ENCODE measurements at regions not wholly inside any gene's neighbourhood (a gene's known extent, or its start where the extent isn't known, plus 50 kb on each side); places are given as distances from the start of the nearest gene placed in this dataset.
"Not testable (repeated sequence)": the region's sequence is repeated elsewhere in the genome, so short reads cannot be mapped to it uniquely, and the experiment has no call there.

GRCh38 chr2:17460371-17461086 is 57.7 kb downstream of the RAD51AP2 start:
- DNase-seq (ENCODE audit: low read depth in 4 of 4, low spot score in 3 of 4): no peak

- DNase-seq (ENCODE audit: low read depth in 4 of 4, low spot score in 3 of 4): no peak
Observed at GRCh38 chr2:17455343-17455742, 62.9 kb downstream of the RAD51AP2 start.

DNA sequence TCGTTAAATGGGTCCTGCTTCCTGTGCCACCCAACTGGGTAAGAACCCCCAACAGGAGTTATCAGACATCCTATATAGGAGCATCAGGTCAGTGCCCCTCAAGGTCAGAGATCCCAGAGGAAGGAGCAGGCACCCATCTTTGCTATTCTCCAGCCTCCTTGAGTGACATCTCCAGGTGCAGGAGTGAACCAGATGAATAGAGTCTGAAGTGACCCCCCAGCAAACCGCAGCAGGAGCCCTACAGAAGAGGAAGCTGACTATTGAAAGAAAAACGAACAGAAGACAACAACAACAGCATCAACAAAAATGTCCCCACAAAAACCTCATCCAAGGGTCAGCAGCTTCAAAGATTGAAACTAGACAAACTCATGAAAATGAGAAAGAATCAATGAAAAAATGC is 72.0 kb downstream of the RAD51AP2 start:
- not testable (repeated sequence) for DNase-seq (ENCODE audit: low read depth in 4 of 4, low spot score in 3 of 4)

DNA sequence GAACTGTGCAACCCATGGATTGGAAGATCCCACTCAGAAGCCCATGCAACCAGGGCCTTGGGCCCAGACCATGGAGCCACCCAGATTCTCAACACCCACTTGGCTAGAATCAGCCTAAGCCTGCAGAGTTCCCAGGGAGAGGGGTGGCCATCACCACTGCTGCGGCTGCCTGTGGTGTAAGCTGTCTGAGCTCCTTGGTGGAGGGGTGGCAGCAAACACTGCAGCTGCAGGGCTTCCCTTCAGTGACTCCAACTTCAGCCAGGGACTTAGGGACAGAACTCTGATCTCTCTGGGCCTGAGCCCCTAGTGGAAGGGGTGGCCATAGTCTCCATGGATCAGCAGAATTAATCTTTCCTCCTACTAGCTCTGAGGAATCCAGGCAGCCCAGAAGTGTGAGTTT is 72.5 kb downstream of the RAD51AP2 start:
- DNase-seq (ENCODE audit: low read depth in 4 of 4, low spot score in 3 of 4): no peak

GRCh38 chr2:17442334-17442733 is 75.9 kb downstream of the RAD51AP2 start:
- DNase-seq (ENCODE audit: low read depth in 4 of 4, low spot score in 3 of 4): no peak

- DNase-seq (ENCODE audit: low read depth in 4 of 4, low spot score in 3 of 4): no peak
Observed at GRCh38 chr2:17441790-17442189, 76.5 kb downstream of the RAD51AP2 start.

DNA sequence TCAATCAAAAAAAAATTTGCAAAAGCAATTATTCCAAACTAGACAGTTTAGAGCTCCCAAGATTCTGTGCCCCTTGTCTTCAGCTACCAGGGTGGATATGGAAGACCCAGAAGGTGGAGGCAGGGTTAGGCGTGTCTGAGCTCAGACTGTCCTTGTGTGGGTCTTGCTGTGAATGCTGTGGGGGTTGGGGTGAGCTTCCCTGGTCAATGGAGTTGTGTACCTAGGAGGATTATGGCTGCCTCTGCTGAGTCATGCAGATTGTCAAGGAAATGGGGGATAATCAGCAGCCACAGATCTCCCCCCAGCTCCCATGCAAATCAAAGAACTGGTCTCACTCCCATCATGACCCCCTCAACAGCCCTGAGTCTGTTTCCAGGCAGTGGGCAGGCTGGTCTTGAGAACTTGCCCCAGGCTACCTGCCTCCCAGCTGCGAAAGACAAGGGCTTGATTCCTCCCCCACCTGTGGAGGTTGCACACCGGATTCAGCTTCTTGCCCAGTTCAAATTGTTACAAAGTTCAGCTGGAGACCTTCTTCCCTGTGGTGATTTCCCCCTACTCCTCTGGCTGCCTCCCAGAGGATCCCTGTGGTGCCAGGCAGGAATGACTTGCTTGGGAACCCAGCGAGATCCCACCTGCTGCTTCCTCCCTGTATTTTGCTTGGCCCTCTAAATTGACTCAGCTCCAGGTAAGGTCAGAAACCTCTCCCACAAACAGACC is 77.0 kb downstream of the RAD51AP2 start:
- DNase-seq (ENCODE audit: low read depth in 4 of 4, low spot score in 3 of 4): no peak

DNA sequence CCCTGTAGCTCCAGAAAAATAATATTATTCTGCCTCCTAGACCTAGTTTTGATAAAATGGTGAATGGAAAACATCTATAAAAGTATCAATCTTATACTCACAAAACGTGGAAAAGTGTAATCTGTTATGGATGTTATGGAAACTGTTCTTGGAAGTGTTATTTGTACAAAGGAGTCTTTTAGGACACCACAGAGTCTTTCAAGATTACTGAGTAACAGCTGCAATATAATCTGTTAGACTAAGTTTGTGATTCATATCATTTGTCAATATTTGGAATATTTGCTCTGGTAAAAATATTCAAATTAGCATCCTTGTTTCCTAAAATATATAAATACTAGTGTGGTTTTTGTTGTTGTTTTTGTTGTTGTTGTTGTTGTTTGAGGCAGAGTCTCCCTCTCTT is 87.9 kb downstream of the RAD51AP2 start:
- DNase-seq (ENCODE audit: low read depth in 4 of 4, low spot score in 3 of 4): no peak

GRCh38 chr2:17429130-17429529 is 89.1 kb downstream of the RAD51AP2 start:
- no peak for DNase-seq (ENCODE audit: low read depth in 4 of 4, low spot score in 3 of 4)

DNA sequence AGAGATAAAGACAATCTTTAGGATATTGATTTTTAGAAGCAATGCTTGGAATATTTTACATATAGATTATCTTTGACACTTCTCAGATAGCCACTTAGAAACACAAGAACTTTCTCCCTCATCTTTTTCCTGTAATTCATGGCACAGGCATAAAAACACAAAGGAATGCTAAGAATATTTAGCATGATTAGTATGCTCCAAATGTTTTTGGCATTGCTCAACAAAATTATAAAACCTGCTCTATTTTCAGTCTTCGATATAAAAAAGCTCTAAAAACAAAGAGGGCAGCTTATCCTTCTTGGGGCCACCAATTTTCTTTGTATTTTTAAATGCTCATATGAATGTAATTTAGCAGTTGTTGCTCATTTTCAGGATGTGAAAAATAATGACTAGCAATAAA is 90.8 kb downstream of the RAD51AP2 start:
- no peak for DNase-seq (ENCODE audit: low read depth in 4 of 4, low spot score in 3 of 4)

GRCh38 chr2:17426743-17427142 is 91.5 kb downstream of the RAD51AP2 start:
- DNase-seq (ENCODE audit: low read depth in 4 of 4, low spot score in 3 of 4): no peak

GRCh38 chr2:17422061-17422460 is 96.2 kb downstream of the RAD51AP2 start:
- DNase-seq (ENCODE audit: low read depth in 4 of 4, low spot score in 3 of 4): no peak

GRCh38 chr2:17416884-17417391 is 101.3 kb downstream of the RAD51AP2 start:
- DNase-seq (ENCODE audit: low read depth in 4 of 4, low spot score in 3 of 4): no peak

DNA sequence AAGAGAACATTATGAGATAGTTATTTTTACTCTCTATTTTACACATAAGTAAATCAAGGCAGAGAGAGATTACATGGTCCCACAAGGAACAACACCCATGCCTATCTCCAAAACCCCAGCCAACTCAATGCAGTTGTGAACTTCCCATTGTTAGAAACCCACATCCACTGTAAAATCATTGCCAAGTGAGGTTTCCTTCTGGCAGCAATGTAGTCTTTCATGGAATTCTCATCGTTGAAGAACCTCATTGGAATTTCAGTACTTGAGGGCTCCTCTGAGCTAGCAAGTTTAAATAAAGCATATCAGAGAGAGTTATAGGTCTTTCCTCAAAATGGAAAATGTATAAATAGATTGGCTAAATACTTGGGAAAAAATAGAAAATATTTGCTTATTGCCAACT is 105.2 kb downstream of the RAD51AP2 start:
- no peak for DNase-seq (ENCODE audit: low read depth in 4 of 4, low spot score in 3 of 4)

DNA sequence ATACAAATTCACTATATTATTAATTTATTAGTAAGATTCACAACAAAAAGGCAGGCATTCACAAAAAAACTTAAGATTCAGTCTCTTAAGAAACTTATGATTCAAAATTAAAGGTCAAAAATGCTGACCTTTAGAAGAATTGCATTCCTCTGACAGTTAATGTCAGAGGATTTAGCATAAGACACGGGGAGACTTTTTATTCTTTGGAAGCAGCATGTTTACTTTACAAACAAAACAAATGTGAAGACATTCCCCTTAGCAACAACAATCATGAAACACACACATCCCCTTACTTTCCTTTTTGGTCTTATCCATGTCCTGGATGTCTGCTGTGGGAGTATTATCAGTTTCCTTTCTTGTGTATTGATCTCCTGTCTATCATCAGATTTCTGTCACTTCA is 117.1 kb downstream of the RAD51AP2 start:
- no peak for DNase-seq (ENCODE audit: low read depth in 4 of 4, low spot score in 3 of 4)

DNA sequence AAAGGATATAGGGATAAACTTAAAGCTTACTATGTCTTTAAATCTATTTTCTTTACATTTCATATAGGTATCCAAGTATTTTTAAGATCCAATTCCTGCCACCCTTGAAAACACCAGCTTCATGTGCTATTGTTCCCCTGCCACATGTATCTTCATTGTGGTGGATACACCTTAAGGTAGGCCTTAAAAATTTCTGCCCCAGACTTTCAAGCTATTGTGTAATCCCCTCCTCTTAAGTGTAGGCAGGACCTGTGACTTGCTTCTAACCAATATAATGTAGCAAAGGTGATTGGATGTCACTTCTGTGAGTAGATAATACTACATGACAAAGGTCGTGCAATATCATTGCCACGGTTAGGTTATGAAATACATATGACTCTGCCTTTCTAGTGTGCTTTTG is 119.5 kb downstream of the RAD51AP2 start:
- no peak for DNase-seq (ENCODE audit: low read depth in 4 of 4, low spot score in 3 of 4)

DNA sequence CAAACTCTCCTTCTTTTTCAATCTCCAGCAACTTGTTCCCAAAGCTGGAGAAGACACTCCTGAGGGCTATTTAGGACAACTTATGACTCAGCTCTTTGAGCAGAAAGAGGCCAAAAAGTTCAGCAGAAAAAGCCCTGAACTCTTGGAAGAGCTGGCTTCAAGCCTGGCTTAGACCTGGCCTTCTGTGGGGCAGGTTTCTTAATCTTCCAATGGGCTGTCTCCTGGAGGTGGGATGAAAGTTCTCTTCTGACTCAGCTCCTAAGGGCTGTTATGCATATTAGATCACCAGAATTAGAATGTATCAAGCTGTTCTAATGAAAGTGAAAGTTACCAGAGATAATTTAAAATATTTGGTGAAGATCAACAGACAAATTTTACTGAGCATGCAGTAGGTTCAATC is 129.4 kb downstream of the RAD51AP2 start:
- no peak for DNase-seq (ENCODE audit: low read depth in 4 of 4, low spot score in 3 of 4)

- DNase-seq (ENCODE audit: low read depth in 4 of 4, low spot score in 3 of 4): no peak
Observed at GRCh38 chr2:17387591-17387990, 130.6 kb downstream of the RAD51AP2 start.

GRCh38 chr2:17386771-17387170 is 131.5 kb downstream of the RAD51AP2 start:
- DNase-seq (ENCODE audit: low read depth in 4 of 4, low spot score in 3 of 4): no peak

DNA sequence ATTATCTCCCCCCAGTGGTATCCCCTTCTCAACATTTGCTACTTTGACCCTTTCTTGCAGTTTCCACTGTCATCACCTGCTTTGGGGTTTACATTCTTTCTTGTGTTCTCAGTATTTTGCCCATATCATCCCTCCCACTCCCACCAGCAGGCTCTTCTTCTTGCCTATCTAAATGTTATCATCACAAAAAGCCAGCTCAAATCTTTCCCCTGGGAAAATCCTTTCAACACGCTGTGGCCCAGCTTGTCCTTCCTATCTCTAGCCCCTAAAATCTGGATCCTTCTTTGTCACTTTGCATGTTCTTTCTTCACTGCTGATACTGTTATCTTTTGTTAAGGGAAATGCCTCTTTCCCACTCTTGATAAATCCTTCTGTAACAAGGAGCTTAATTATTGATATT is 138.2 kb downstream of the RAD51AP2 start:
- DNase-seq (ENCODE audit: low read depth in 4 of 4, low spot score in 3 of 4): no peak

- DNase-seq (ENCODE audit: low read depth in 4 of 4, low spot score in 3 of 4): no peak
Observed at GRCh38 chr2:17375262-17375661, 143.0 kb downstream of the RAD51AP2 start.

- DNase-seq (ENCODE audit: low read depth in 4 of 4, low spot score in 3 of 4): no peak
Observed at GRCh38 chr2:17373741-17374140, 144.5 kb downstream of the RAD51AP2 start.
